OCI-LY7 (cell line): ENCODE measurements at regions not wholly inside any gene's neighbourhood (a gene's known extent, or its start where the extent isn't known, plus 50 kb on each side); places are given as distances from the start of the nearest gene placed in this dataset.
"Not testable (repeated sequence)": the region's sequence is repeated elsewhere in the genome, so short reads cannot be mapped to it uniquely, and the experiment has no call there.

Experiments used
- BruUV-seq: library from RNA; stranded (reverse); fragments of 400-500 nt; replicated peaks from 2 replicates; lab custom pipeline; 2021; lab: Mats Ljungman, UMichigan
- CTCF ChIA-PET: fragments of 300-600 bp; sonication (Branson Sonifier 250); formaldehyde crosslinking; loops from one replicate; lab custom pipeline; 2022; ENCODE audit warnings: antibody characterized with exemption; ENCODE audit not compliant: unreplicated experiment; lab: Charles Lee
- POLR2A ChIA-PET: fragments of 300-600 bp; sonication (Branson Sonifier 250); formaldehyde crosslinking; loops from one replicate; lab custom pipeline; 2022; ENCODE audit warnings: antibody characterized with exemption; lab: Charles Lee
- DNase-seq: peaks from one replicate; pipeline ENCODE4 v3.0.0-alpha.2; 2015; ENCODE audit warnings: low spot score
- H2AFZ ChIP-seq: fragments of 200-600 bp; sonication (generic), shearing (Covaris generic); 2 replicates; pipeline ENCODE4 v1.6.1; 2014; ENCODE audit warnings: mild to moderate bottlenecking, antibody characterized with exemption, low read length, moderate library complexity
- H3K27ac ChIP-seq: fragments of 200-600 bp; sonication (generic); 2 replicates; pipeline ENCODE4 v1.5.1; 2014; ENCODE audit warnings: mixed run types, low read depth, mild to moderate bottlenecking, moderate library complexity, low read length, inconsistent platforms; ENCODE audit not compliant: poor library complexity, severe bottlenecking
- H3K36me3 ChIP-seq: fragments of 200-600 bp; sonication (generic); 2 replicates; pipeline ENCODE4 v1.6.1; 2014; ENCODE audit warnings: mild to moderate bottlenecking, antibody characterized with exemption, low read length, moderate library complexity, mixed read lengths; ENCODE audit not compliant: insufficient read depth
- H3K4me1 ChIP-seq: fragments of 200-600 bp; sonication (generic); 2 replicates; pipeline ENCODE4 v1.5.1; 2014; ENCODE audit warnings: mild to moderate bottlenecking, low read length; ENCODE audit not compliant: insufficient read depth, poor library complexity, severe bottlenecking
- H3K4me2 ChIP-seq: fragments of 200-600 bp; sonication (generic); 2 replicates; pipeline ENCODE4 v1.6.1; 2014; ENCODE audit warnings: mild to moderate bottlenecking, low read length
- H3K4me3 ChIP-seq: fragments of 200-600 bp; sonication (generic); 2 replicates; pipeline ENCODE4 v1.5.1; 2014; ENCODE audit warnings: mild to moderate bottlenecking, low read depth, low read length; ENCODE audit not compliant: poor library complexity, severe bottlenecking
- H3K79me2 ChIP-seq: fragments of 200-600 bp; sonication (generic); 2 replicates; pipeline ENCODE4 v1.6.1; 2016; ENCODE audit warnings: low read depth, mild to moderate bottlenecking, low read length, moderate library complexity, mixed read lengths; ENCODE audit not compliant: insufficient read depth
- H3K9me2 ChIP-seq: fragments of 200-600 bp; sonication (generic); 2 replicates; pipeline ENCODE4 v1.6.1; 2016; ENCODE audit warnings: mild to moderate bottlenecking, low read length, mixed read lengths; ENCODE audit not compliant: insufficient read depth
- H3K9me3 ChIP-seq: fragments of 200-600 bp; sonication (generic); 2 replicates; pipeline ENCODE4 v1.6.1; 2014; ENCODE audit warnings: mild to moderate bottlenecking, mixed run types, low read length, mixed read lengths
- H4K20me1 ChIP-seq: fragments of 200-600 bp; sonication (generic); 2 replicates; pipeline ENCODE4 v1.6.1; 2014; ENCODE audit warnings: mild to moderate bottlenecking, antibody characterized with exemption, low read length, moderate library complexity, mixed read lengths; ENCODE audit not compliant: insufficient read depth
- CTCF ChIP-seq: fragments of 200-600 bp; sonication (generic); conservative IDR thresholded peaks from 2 replicates; pipeline ENCODE4 v1.5.1; 2014; ENCODE audit warnings: mild to moderate bottlenecking, antibody characterized with exemption, low read length, moderate library complexity, mixed read lengths
- EZH2phosphoT487 ChIP-seq: fragments of 200-600 bp; sonication (generic); IDR thresholded peaks from 2 replicates; pipeline ENCODE4 v1.6.1; 2018; ENCODE audit warnings: low read depth, borderline replicate concordance, mild to moderate bottlenecking, mixed run types, antibody characterized with exemption, low read length, moderate library complexity, mixed read lengths
- intact Hi-C: fragments of 100-400 bp; cut with micrococcal nuclease; formaldehyde crosslinking; loops from one replicate; pipeline ENCODE4 v1.10.0; 2022; ENCODE audit not compliant: unreplicated experiment

- H4K20me1 ChIP-seq: no peaks in the 10 kb centered on the region
- H3K9me2 ChIP-seq: no peaks in the 10 kb centered on the region
- H3K9me3 ChIP-seq: no peaks in the 10 kb centered on the region
- no peaks in the 10 kb centered on the region for H3K36me3 ChIP-seq
- intact Hi-C loops: no loop called here
- TF ChIP-seq CTCF (no peak), EZH2phosphoT487 (no peak)
- POLR2A ChIA-PET: no interaction called here
- no TSS peak for BruUV-seq
- no peak overlapping the region for H3K4me3 ChIP-seq
- no peak overlapping the region for H2AFZ ChIP-seq
- H3K4me2 ChIP-seq: no peak overlapping the region
- no peak for DNase-seq
- H3K79me2 ChIP-seq: no peaks in the 10 kb centered on the region
- no peak overlapping the region for H3K27ac ChIP-seq
- CTCF ChIA-PET: no interaction called here
- H3K4me1 ChIP-seq: no peaks in the 10 kb centered on the region
Observed at GRCh38 chr2:17362956-17363355, 155.3 kb downstream of the RAD51AP2 start.

- Histone ChIP-seq H3K27ac (no peak overlapping the region), H3K36me3 (no peaks in the 10 kb centered on the region), H3K9me3 (no peaks in the 10 kb centered on the region), H3K79me2 (no peaks in the 10 kb centered on the region), H3K4me3 (no peak overlapping the region), H3K4me2 (no peak overlapping the region), H2AFZ (no peak overlapping the region), H3K4me1 (no peaks in the 10 kb centered on the region), H4K20me1 (no peaks in the 10 kb centered on the region), H3K9me2 (no peaks in the 10 kb centered on the region)
- DNase-seq: no peak
- no peak for TF ChIP-seq EZH2phosphoT487
- no peak for TF ChIP-seq CTCF
- POLR2A ChIA-PET: interaction anchor here (1.0 kb wide), 1 partner anchor 9 kb away, joined by 3 read pairs; no protein-coding TSS in a partner anchor
- BruUV-seq: no TSS peak
- CTCF ChIA-PET: no interaction called here
- intact Hi-C loops: no loop called here
Observed at GRCh38 chr2:17355608-17356329, 162.5 kb downstream of the RAD51AP2 start.

- H3K4me2 ChIP-seq: no peak overlapping the region
- no peak for DNase-seq
- TF ChIP-seq CTCF: no peak
- TF ChIP-seq EZH2phosphoT487: no peak
- no peak overlapping the region for H2AFZ ChIP-seq
- ChIA-PET POLR2A (interaction anchor here (1.0 kb wide), 1 partner anchor 15 kb away, joined by 4 read pairs; no protein-coding TSS in a partner anchor), CTCF (no interaction called here)
- H3K4me3 ChIP-seq: no peak overlapping the region
- H3K36me3 ChIP-seq: no peaks in the 10 kb centered on the region
- intact Hi-C loops: no loop called here
- no peaks in the 10 kb centered on the region for H3K9me3 ChIP-seq
- H3K9me2 ChIP-seq: no peaks in the 10 kb centered on the region
- no peaks in the 10 kb centered on the region for H3K4me1 ChIP-seq
- H3K27ac ChIP-seq: no peak overlapping the region
- no peaks in the 10 kb centered on the region for H4K20me1 ChIP-seq
- BruUV-seq: no TSS peak
- no peaks in the 10 kb centered on the region for H3K79me2 ChIP-seq
Observed at GRCh38 chr2:17353263-17353662, 165.0 kb downstream of the RAD51AP2 start.

GRCh38 chr2:17342692-17343091 is 175.5 kb downstream of the RAD51AP2 start:
- H2AFZ ChIP-seq, DNase-seq, H3K36me3 ChIP-seq, CTCF ChIA-PET, H3K27ac ChIP-seq, H3K9me2 ChIP-seq, H3K4me1 ChIP-seq, H3K79me2 ChIP-seq, intact Hi-C loops, H3K4me2 ChIP-seq, H3K4me3 ChIP-seq, BruUV-seq, H3K9me3 ChIP-seq, H4K20me1 ChIP-seq: not testable (repeated sequence)
- POLR2A ChIA-PET: interaction anchor here (1.1 kb wide), 1 partner anchor 32 kb away, joined by 3 read pairs; no protein-coding TSS in a partner anchor
